ENCODE measurements at regions not wholly inside any gene's neighbourhood (a gene's known extent, or its start where the extent isn't known, plus 50 kb on each side); places are given as distances from the start of the nearest gene placed in this dataset.
"Not testable (repeated sequence)": the region's sequence is repeated elsewhere in the genome, so short reads cannot be mapped to it uniquely, and the experiment has no call there.

DNA sequence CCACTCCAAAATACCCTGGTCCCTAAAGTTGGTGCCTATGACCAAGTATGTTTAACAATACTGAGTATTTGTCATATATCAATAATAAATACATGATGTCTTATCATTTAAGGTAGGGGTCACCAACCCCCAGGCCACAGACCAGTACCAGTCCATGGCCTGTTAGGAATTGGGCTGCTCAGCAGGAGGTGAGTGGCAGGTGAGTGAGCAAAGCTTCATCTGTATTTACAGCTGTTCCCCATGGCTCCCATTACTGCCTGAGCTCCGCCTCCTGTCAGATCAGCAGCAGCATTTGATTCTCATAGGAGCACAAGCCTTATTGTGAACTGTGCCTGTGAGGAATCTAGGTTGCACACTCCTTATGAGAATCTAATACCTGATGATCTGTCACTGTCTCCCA lies 126.2 kb downstream of the HNRNPD start:
- DNase-seq (ENCODE audit: low read depth in 2 of 2), result no peak

DNA sequence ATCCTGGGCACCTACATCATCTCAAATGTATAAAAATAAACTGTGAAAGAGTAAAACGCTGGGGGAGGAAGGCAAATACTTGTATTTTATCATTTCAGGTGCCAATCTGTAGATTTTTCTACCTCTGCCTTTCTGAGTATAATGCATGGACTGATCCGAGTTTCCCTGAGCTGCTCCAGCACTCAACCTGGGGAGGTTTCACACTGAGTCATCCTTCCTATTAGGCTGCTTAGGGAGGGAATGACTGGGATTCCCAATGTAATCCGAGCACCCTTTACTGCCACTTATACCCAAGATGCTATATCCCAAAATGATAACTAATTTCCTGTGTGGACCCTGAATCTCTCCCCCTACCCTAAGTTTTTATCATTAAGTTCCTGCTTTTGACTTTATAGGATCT lies 126.6 kb downstream of the HNRNPD start:
- DNase-seq (ENCODE audit: low read depth in 2 of 2), result no peak

DNA sequence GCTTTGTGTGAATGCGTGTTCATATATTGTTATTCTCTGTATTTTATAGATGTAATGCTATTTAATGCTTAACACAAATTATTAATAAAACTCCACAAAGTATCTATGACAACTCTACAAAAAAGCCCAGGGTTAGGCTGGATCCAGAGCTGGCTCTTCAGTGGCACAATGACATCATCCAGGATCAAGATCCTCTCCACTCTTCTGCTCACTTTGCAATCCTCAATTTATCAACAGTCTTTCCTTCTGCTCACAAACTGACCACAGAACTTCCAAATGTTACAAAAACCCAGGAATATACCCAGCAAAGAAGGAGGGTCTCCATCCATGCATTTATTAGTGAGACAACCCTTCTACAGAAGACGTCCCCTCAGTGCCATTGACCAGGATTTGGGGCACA lies 132.3 kb downstream of the HNRNPD start:
- DNase-seq (ENCODE audit: low read depth in 2 of 2), result no peak

DNA sequence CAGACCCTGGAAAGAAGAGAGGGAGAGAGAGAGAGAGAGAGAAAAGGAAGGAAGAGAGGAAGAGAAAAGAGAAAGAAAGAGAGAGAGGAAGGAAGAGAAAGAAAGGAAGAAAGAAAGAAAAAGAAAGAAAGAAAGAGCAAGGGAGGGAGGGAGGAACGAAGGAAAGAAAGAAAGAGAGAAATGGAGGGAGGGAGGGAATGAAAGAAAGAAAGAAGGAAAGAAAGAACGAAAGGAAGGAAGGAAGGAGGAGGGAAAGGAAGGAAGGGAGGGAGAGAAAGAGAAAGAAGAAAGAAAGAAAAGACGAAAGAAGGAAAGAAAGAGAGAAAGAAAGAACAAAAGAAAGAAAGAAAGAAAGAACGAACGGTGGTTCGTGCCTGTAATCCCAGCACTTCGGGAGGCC lies 133.4 kb downstream of the HNRNPD start:
- no peak for DNase-seq (ENCODE audit: low read depth in 2 of 2)

DNA sequence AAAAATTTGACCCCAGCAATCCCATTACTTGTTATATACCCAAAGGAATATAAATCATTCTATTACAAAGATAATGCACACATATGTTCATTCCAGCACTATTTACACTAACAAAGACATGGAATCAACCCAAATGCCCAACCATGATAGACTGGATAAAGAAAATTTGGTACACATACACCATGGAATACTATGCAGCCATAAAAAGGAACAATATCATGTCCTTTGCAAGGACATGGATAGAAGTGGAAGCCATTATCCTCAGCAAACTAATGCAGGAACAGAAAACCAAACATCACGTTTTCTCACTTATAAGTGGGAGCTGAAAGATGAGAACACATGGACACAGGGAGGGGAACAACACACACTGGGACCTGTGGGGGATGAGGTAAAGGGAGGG lies 136.6 kb downstream of the HNRNPD start:
- not testable (repeated sequence) for DNase-seq (ENCODE audit: low read depth in 2 of 2)

DNA sequence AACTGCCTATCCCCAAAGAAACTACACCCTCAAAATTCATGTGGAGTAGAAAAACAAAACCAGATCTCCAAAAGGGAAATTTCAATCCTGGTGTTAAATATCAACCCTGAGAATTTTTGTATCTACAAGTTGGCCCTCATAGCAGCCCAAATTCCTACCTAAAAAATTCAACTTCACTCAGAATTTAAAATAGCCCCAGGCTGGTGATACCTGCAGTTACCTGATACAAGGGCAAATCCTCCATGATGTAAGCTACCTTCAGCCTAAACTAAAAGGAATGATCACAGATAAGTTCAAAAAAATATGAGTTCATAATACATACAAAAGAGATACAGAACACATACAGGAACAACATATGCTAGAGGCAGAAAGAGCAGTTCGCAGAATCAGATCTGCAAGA lies 138.4 kb downstream of the HNRNPD start:
- DNase-seq (ENCODE audit: low read depth in 2 of 2), result no peak

DNA sequence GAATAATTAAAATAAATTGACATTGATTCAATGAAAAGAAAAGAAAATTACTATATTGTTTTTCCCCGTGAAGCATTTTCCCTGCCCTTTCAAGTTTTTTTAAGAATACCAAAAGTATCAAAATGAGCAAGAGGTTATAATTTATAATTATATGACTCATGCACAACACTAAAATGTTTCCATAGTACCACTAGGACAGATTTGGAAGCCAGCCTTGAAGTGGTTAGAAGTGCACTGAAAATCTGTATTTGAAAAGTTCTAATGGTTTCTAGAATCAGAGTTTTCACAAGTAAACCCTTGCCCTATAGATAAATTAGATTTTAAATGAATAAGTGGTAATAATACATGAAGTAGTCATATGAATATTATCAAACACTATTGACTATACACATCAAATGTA lies 140.9 kb downstream of the HNRNPD start:
- DNase-seq (ENCODE audit: low read depth in 2 of 2), result no peak

DNA sequence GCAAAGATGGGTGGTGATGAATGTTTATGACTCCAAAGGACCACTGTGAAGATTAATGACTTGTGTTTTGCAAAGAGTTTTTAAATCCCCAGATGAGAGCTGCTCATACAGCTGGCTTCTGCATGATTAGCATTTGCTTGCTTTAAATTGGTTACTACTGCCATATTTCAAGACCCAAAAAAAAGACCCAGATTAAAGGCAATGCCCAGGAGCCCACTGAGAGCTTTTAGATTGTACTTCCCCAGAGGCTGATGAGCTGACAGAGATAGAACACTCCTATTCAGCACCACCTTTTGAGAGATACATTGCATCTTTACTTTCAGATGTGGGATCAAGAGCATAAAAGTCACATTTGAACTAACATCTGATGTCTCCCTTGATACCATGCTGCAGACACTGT lies 142.0 kb downstream of the HNRNPD start:
- DNase-seq (ENCODE audit: low read depth in 2 of 2), result no peak

DNA sequence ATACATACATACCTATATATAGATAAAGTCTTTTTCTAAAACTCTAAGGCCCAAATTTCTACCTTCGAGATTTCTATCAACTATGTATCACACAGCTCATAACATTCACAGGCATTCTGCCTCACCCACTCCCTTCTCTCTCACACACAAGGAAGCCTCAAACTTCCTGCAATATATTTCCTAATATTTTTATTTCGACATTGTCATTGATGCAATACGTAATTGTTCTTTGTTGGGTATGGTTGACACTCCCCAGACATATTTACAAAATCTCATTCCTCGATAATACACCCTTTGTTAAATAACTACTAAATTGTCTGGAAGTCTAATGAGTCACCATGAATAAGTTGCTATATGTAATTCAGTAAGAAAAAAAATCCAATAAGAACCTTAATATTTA lies 143.5 kb downstream of the HNRNPD start:
- DNase-seq (ENCODE audit: low read depth in 2 of 2), result no peak

DNA sequence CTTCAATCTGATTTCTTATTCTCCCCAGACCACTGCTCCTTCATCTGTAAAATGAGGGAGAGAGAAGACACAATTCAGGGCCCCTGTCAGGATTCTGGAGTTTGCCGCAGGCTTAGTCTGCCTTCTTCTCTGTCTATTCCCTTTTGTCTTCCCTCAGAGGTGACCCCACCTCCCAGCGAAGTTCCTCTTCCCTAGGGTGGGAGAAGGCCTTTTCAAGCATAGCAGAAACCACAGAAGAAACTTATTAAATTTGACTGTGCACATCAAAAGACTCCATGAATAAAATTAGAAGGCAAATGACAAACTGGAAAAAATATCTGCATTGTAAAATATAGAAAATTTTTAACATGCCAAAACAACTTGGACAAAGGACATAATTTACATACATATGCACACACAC lies 148.8 kb downstream of the HNRNPD start:
- no peak for DNase-seq (ENCODE audit: low read depth in 2 of 2)

DNA sequence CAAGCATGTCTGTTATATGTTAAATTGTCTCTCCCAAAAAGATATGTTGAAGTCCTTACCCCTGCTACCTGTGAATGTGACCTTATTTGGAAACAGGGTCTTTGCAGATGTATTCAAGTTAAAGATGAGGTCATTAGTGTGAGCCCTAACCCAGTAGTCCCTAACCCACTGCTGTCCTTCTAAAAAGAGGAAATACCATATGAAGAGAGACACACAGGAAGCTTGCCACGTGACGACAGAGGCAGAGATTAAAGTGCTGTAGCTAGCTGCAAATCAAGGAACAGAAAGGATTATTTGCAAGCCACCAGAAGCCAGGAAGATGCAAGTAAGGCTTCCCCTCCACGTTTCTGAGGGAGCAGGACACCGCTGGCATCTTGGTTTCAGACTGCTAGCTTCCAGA lies 150.1 kb downstream of the HNRNPD start:
- DNase-seq (ENCODE audit: low read depth in 2 of 2), result no peak

DNA sequence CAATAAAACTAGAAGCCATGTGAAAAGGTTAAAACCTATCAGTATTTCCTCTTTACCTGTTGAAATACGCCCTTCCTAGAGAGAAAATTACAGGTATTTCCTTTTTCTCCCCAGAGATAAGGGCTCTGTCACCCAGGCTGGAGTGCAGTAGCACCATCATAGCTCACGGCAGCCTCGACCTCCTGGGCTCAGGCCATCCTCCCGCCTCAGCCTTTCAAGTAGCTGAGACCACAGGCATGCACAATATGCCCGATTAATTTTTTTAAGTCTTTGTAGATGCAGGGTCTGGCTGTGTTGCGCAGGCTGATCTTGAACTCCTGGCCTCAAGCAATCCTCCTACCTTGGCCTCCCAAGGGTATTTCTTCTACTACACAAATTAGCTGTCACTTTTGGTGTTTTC lies 154.4 kb downstream of the HNRNPD start:
- DNase-seq (ENCODE audit: low read depth in 2 of 2), result no peak

DNA sequence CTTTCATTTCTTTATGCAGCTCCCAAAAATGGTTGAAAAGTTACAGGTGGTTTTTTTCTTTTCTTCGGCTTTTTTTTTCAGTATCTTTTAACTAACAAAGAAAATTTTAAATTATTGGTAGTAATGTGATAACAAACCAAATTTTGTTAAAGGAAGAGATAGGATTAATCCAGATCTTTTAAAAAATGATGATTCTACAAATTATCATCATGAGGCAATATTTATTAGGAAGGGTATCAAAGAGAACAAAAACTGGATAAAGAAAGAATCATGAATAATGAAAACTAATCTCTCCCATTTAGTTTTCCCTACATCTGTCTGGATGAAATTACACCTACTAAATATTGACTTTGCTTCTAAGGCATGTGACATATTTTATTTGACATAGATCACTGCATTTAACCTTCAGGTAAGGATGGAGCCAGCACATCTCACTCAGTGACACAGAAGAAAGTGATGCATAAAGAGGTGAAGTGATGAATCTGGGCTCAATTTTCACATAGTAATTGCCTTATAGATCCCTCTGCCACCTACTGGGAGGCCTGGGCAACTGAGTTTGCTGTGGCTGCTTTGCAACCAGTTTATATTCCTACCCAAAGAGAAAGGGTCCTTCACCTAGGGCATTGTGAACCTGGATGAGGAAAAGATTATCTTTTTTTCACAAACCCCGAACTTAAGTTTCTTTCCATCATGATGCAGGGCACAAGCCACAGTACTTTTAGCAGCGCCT lies 155.6 kb downstream of the HNRNPD start:
- no peak for DNase-seq (ENCODE audit: low read depth in 2 of 2)

DNA sequence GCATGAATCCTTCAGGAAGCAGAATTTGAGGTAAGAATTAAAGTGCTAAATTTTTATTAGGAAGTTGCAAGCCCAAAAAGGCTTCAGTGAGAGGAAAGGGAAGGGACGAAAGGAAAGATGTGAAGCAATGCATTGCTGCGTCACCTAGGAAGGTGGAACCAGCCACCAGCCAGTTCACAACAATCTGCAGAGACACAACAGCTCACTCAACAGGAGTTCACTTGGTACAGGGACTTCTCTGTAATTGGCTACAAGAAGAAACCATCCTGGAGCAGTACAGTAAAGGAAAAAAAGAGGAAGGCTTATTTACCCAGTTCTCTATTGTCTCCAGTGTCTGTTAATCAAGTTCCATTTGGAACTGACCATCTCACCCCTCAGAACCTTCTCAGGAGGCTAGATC lies 157.6 kb downstream of the HNRNPD start:
- no peak for DNase-seq (ENCODE audit: low read depth in 2 of 2)

DNA sequence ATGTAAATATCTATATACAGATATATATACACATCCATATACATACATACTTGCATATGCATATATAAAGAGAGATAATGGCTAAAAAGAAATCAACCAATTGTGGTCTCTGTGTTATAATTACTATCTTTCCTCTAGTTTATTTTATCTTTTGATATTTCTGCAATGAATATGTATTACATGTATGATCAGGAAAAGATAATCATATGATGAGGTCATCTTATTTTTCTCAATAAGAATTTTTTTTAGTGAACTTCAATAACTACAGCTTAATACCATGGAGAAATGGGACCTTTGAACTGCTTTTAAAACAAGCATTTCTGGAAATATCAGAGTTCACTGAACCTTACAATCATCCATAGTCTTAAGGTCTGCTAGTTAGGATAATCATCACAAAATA lies 158.0 kb downstream of the HNRNPD start:
- no peak for DNase-seq (ENCODE audit: low read depth in 2 of 2)

DNA sequence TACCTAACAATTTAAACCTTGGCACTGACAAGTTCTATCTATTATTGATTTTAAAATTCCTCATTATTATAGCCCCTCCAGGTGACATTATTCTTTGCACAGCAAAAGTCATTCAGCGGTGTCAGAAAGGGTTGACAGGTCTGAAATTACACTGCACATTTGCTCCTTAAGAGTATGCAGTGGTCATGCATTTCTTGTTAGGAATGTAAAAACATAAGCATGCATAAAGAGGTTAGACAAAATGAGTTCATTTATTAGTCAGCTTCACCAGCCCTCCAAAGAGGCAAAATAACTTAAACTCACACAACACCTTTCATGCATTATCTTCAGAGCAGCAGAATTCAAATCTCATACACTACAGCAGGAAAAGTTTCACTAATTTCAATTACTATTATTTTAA lies 158.8 kb downstream of the HNRNPD start:
- no peak for DNase-seq (ENCODE audit: low read depth in 2 of 2)

DNA sequence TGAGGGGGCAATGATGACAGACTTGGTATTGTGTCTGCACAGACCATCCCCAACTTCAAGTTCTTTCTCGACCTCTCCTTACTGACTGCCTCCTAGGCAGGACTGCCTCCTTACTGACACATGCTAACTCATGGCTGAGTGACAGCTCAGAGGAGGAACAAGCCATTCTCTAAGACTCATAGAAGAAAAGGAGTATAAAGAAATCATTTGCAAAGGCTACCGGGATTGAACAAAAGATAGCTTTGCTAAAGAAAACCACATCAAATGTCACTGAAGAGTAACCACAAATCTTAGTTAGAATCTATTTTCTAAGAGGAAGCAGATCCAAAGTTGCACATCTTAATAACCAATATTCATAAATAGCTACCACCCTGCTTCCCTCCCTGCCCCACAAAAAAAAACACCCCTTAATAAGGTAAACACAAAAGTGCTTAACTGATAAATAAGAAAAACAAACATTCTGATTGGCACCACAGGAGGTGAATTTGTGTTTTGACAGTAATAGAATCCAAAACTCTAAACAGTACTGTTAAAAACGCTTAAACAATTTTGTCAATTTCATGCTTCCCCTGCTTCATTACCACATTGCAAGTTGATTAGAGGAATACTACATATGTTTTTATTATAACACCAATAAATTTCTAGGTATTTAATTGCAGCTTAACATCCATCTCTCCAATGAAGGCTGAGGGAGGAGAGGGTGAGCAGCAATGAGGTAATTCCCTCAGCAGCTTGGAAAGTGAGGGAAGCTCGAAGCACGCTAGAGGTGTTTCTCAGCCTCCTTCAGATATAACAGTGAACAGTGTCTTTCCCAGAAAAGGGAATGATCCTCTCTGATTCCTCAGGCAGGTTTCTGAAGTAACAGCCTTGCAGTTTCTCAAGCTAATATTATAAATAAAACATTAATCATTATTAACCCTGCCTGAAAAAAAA lies 160.0 kb downstream of the HNRNPD start:
- DNase-seq (ENCODE audit: low read depth in 2 of 2), result no peak

DNA sequence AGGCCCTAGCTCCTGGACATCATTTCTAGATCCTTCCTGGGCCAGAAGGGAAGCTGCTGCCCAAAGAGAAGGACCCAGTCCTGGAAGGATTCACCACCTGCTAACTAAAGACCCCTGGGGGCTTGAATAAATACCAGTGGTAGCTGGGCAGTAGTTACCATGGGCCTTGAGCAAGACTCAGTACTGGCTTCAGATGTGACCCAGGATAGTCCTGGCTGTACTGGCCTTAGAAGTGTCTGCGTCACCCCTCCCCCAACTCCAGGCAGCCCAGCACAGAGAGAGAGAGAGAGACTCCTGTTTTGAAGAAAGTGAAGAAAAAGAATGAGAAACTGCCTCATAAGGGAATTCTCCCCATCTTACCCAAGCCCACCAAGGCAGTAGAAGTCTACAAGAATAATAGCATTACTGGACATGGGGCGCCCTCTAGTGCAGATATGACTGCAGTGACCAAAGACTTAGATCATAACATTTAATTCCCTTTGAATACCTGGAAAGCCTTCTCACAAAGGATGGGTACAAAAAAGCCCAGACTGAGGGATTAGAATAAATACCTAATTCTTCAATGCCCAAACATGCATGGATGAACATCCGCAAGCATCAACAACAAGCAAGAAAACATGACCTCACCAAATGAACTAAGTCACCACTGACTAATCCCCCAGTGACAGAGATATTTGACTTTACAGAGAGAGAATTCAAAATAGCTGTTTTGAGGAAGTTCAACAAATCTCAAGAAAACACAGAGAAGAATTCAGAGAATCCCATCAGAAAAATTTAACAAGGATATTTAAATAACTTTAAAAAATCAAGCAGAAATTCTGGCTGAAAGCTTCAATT lies 171.8 kb downstream of the HNRNPD start:
- peak; percentile 15 to 62 for DNase-seq (ENCODE audit: low read depth in 2 of 2)

DNA sequence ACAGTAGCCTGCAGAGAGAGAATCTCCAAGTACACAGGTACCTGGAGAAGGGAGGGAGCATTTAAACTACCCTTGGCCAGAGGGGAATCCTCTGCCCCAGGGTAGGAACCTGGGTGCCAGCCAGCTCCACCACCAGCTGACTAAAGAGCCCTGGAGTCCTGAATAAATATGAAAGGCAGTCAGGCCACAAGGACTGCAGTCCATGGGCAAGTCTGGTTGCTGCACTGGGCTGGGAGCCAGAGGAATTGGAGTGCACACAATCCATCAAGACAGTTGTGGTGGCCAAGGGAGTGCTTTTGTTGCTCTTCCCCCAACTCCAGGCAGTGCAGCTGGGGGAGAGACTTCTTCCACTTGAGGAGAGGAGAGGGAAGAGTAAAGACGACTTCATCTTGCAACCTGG lies 172.5 kb downstream of the HNRNPD start:
- DNase-seq (ENCODE audit: low read depth in 2 of 2), result no peak

DNA sequence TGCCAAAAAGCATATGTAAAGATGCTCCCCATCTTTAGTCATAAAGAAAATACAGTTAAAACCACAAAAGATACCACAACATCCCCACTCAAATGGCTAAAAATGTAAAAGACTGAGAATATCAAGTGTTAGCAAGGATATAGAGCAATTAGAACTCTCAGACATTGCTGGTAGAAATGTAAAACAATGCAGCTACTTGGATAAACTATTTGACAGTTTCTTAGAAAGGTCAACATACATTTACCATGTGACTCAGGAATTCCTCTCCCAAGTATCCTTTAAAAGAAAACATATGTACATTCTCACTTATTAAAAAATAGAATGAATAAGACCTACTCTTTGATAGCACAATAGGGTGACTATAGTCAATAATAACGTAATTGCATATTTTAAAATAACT lies 173.7 kb downstream of the HNRNPD start:
- no peak for DNase-seq (ENCODE audit: low read depth in 2 of 2)

DNA sequence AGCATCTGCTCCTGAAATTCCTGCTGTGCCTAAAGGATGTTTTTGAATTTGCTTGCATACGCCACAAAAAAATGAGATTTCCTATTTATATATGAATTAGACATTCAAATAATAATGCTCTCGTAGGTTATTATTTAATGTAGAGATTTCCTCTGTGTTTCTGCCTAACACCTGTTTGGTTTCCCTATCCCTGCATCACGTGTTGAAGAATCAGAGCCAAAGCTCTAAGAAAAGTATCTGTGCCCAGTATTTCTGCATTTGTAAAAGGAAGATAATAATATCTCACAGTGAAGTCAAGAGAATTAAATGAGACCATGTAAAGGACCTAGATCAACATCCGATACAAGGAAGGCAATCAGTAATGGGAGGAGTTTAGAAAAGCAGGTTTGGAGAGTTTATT lies 179.5 kb downstream of the HNRNPD start:
- no peak for DNase-seq (ENCODE audit: low read depth in 2 of 2)

DNA sequence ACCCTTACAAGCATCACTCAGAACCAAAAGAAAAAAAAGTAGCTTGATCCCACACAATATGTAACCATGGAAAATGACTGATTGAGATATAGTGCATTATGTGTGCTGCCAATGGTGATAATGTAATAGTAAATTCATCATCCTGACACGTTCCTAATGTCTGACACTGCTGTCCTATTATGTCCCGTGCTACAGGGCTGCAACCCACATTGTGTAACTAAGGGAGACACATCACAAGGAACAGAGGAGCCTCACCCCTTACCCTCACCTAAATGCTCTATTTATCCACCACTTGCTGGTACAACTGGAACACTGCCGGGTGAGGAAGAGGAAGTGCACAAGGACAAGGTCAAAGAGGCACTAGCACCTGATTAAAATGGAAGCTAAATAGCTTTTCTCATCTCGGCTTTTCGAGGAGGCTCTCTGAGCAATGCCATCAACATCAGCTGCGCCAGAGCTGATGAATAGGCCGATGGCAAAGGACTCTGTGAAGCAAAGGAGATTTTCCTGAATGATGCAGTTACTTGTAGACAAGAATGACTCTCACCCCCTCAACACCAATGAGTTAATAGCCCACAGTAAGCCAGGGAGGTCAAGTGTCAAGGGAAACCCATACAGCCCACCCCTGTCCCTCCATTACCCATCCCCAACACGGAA lies 181.6 kb downstream of the HNRNPD start:
- no peak for DNase-seq (ENCODE audit: low read depth in 2 of 2)
